ENCODE measurements at regions not wholly inside any gene's neighbourhood (a gene's known extent, or its start where the extent isn't known, plus 50 kb on each side); places are given as distances from the start of the nearest gene placed in this dataset.

DNA sequence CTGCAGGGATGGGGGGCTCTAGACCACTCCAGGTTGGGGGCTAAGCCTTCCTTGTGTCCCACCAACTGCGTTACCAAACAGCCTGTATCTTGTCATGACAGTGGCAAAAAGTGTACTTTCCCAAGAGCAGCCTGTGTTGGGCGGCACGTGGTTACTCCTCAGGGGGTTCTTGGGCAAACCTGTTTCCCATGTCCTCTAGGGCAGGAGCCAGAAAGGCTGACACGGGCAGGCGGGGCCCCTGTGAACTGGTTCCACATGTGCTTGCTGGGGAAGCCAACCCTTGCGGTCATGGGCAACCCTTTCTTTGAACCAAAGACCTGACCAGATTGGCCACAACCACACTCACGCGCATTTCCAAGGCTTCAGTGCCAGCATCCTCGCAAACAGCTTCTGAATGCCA is 228.5 kb downstream of the RBFOX3 start:
- H3K9me3 Mint-ChIP-seq: no peaks in the 10 kb centered on the region
- no peak overlapping the region for H3K9ac ChIP-seq (ENCODE audit: extremely low read depth, insufficient read length, low read length)
- no peaks in the 10 kb centered on the region for H3K36me3 Mint-ChIP-seq (ENCODE audit: insufficient read depth in 1 of 3, low read depth in 3 of 3)
- no peaks in the 10 kb centered on the region for H3K4me1 ChIP-seq (ENCODE audit: insufficient read depth, low read length)
- TF ChIP-seq, protein P1, sequence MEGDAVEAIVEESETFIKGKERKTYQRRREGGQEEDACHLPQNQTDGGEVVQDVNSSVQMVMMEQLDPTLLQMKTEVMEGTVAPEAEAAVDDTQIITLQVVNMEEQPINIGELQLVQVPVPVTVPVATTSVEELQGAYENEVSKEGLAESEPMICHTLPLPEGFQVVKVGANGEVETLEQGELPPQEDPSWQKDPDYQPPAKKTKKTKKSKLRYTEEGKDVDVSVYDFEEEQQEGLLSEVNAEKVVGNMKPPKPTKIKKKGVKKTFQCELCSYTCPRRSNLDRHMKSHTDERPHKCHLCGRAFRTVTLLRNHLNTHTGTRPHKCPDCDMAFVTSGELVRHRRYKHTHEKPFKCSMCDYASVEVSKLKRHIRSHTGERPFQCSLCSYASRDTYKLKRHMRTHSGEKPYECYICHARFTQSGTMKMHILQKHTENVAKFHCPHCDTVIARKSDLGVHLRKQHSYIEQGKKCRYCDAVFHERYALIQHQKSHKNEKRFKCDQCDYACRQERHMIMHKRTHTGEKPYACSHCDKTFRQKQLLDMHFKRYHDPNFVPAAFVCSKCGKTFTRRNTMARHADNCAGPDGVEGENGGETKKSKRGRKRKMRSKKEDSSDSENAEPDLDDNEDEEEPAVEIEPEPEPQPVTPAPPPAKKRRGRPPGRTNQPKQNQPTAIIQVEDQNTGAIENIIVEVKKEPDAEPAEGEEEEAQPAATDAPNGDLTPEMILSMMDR (conservative IDR thresholded peaks at IDR 0.05): no peak
- no peaks in the 10 kb centered on the region for H3K4me1 Mint-ChIP-seq
- H3K14ac ChIP-seq (ENCODE audit: insufficient read depth, low read length): no peak overlapping the region; the same call in 1 of the 2 replicates
- H2BK20ac ChIP-seq (ENCODE audit: low read depth, low read length, poor library complexity, severe bottlenecking): no peak overlapping the region
- H4K8ac ChIP-seq (replicated peaks; ENCODE audit: insufficient read length, low read depth, low read length): no peak overlapping the region
- H3K27me3 ChIP-seq (ENCODE audit: insufficient read depth, low read length): no peaks in the 10 kb centered on the region
- no peak for DNase-seq
- H2BK12ac ChIP-seq (ENCODE audit: insufficient read length, low read depth, low read length): no peak overlapping the region
- no peak overlapping the region for H3K4me3 Mint-ChIP-seq
- no peak overlapping the region for H2AFZ ChIP-seq (ENCODE audit: low read length)
- no peak overlapping the region for H4K91ac ChIP-seq (ENCODE audit: insufficient read length, low read depth, low read length)
- H2BK120ac ChIP-seq (ENCODE audit: low read depth, low read length, poor library complexity, severe bottlenecking): no peak overlapping the region
- no peaks in the 10 kb centered on the region for H4K20me1 ChIP-seq (ENCODE audit: control insufficient read depth, insufficient read depth, insufficient read length)
- H3K4ac ChIP-seq (ENCODE audit: low read depth, low read length): no peak overlapping the region
- no peak overlapping the region for H2BK5ac ChIP-seq (ENCODE audit: insufficient read length, low read length)
- no peak overlapping the region for H3K4me2 ChIP-seq (ENCODE audit: insufficient read depth, insufficient read length, low read length)
- H3K9me3 ChIP-seq (ENCODE audit: control insufficient read depth, low read depth, low read length): no peaks in the 10 kb centered on the region
- no peak overlapping the region for H3K18ac ChIP-seq (ENCODE audit: insufficient read length, low read depth, low read length)
- H2AK5ac ChIP-seq (ENCODE audit: insufficient read length, low read length): no peak overlapping the region
- no peaks in the 10 kb centered on the region for H3K79me1 ChIP-seq (ENCODE audit: insufficient read depth, low read depth, low read length, poor library complexity, severe bottlenecking)
- H4K5ac ChIP-seq (ENCODE audit: insufficient read length, low read depth, low read length): no peak overlapping the region
- no peaks in the 10 kb centered on the region for H3K23me2 ChIP-seq (ENCODE audit: insufficient read length, low read depth, low read length, poor library complexity, severe bottlenecking)
- no peak overlapping the region for H3K27ac Mint-ChIP-seq
- no peak overlapping the region for H3T11ph ChIP-seq (ENCODE audit: low read length)
- H3K23ac ChIP-seq (ENCODE audit: insufficient read length, low read depth, low read length): no peak overlapping the region
- no peaks in the 10 kb centered on the region for H3K79me2 ChIP-seq (ENCODE audit: insufficient read depth, low read length)
- peaks cover 16% of the 10 kb centered on the region for H3K27me3 Mint-ChIP-seq (ENCODE audit: low read depth)
- no CpG with 5 or more reads among the region's 9 CpGs for WGBS (ENCODE audit: extremely low coverage, insufficient read length, low lambda C conversion rate)
- no peak overlapping the region for H3K56ac ChIP-seq (ENCODE audit: insufficient read length, low read depth, low read length)
- no peak overlapping the region for H3K27ac ChIP-seq (ENCODE audit: insufficient read length, low read depth, low read length)
- H2BK15ac ChIP-seq (ENCODE audit: low read depth, low read length): no peak overlapping the region

All from H9 (cell line).